GM21526 (cell line): ENCODE measurements at regions not wholly inside any gene's neighbourhood (a gene's known extent, or its start where the extent isn't known, plus 50 kb on each side); places are given as distances from the start of the nearest gene placed in this dataset.

Experiments used
- ATAC-seq: cut with Tn5 transposase; IDR thresholded peaks from one replicate; pipeline ENCODE4 v1.9.1; 2021; ENCODE audit warnings: moderate library complexity; ENCODE audit not compliant: unreplicated experiment, low FRiP score

DNA sequence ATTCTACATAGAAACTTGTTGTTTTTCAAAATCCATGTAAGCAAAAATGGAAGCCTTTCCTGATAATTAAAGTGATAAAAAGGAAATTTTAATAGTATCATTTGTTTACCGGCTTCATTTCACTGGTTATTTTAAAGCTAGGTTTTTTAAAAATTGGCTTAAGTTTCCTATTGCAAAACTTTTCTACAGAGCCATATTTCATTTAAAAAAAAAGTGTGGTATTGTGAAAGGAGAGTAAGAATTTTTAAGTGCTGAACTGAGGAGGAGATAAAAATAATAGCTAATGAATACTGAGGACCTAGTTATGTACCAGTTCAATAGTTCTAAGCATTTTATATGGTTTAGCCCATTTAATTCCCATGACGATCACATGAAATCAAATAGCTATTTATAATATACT is 172.2 kb upstream of the COL1A2 start:
- no peak for ATAC-seq

DNA sequence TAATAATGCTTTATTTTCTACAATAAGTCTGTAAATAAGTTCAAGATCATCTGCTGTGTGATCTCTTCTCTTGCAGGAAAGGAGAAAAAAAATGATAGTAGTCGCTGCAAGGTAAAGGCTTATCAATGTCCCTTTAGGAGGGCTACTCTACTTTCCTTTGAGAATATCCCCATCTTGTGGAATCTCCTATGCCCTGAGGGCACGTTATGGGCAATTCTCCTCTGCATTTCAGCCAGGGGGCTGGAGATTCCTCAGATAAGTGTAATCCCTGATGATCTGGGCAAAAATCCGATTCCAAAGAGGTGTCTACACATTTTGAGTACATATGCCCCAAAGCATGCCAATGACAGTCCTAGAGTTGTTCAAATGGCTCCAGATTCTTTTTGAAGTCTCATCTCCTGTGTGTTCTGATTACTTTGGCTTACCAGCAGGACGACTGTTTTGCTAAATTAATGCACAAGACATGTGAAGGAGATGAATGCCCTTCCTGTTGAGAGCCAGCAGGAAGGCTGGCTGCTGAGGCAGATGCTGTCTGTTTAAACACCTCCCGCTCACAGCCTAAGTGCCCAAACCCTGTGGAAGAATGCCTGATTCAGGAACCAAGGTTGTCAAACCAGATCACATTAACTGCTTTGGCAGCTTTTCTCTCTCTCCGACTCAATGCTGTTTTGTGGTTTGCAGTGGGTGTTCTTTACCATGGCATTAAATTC is 171.2 kb upstream of the COL1A2 start:
- ATAC-seq: no peak

DNA sequence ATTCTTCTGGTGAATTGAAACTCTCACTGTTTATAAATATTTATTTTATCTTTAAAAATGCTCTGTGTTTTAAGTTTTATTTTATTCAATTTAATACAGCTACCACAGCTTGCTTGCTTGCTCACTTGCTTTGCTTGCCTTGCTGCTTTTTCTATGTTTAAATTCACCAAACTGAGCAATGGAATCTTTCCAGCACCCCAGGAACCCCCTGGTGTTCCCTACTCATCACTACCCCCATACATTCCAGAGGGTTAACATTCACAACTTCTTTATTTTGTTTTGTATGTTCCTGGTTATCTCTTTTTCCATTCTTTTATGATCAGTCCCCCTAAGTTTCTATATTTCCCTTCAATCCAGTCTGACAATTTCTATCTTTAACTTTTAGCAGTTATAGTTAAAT is 166.5 kb upstream of the COL1A2 start:
- no peak for ATAC-seq

DNA sequence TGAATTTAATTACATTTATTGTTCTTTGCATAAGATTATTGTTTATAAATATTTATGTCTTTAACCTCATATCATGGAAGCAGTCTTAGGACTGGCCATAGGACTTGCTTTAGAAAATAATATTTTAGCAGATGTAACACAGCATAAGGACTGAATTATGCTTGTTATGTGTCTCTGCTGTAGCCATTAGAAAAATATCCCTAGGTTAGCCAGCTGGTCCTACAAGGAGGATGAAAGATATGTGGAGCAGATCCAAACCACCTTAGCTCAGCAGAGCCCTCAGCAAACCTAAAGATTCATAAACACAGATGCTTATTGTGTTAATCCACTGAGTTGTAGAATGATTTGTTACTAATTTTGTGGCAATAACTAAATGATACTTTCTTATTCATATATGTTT is 166.0 kb upstream of the COL1A2 start:
- ATAC-seq: no peak

DNA sequence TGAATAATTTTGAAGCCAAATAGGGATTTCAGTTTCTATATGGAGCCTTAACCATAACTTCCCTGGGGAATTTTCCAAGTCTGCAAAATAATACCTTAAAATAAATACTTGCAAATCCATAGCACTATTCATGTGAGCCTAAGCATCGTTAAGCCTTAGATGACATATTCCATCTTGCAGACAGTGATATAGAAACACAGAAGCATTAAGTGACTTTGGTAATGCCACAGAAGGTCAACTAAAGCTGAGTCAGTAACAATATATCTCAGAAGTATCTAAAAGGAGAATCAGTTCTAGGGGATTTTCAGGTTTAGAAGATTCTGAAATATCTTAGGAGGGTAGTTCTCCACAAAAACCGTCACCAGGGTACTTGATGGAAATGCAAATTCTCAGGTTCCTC is 163.4 kb upstream of the COL1A2 start:
- no peak for ATAC-seq

DNA sequence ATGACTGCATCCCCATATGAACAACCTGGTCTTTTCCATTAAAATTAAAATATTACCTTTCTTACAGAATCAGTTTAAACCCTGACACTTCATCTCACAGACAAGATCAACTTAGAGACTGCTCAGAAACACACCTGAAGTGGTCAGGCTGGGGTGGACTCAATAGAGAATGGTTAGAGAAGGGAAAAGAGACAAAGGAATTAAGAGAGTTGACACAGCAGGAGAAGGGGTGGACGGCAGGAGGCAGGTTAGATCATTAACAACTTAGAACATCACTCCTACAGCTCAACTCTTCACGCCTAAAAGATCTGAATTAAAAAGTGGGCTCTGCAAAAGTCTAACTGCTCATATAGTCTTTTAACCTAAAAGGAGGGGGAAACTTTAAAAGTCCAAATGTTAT is 157.7 kb upstream of the COL1A2 start:
- ATAC-seq: no peak

DNA sequence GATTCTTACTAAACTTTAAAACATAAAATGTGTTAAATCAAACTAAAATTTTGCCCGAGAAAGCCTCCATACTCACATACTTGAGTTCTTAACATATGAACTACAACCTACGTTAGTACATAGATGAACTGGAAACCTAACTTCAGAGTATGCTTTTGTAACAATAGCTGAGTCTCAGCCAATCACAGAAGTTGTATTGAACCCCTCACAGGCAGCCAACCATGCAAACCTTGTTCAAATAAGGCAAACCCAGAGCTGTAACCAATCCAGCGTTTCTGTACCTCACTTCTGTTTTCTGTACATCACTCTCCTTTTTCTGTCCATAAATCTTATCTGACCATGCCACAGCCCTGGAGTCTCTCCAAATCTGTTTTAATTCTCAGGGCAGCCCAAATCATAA is 157.3 kb upstream of the COL1A2 start:
- no peak for ATAC-seq

DNA sequence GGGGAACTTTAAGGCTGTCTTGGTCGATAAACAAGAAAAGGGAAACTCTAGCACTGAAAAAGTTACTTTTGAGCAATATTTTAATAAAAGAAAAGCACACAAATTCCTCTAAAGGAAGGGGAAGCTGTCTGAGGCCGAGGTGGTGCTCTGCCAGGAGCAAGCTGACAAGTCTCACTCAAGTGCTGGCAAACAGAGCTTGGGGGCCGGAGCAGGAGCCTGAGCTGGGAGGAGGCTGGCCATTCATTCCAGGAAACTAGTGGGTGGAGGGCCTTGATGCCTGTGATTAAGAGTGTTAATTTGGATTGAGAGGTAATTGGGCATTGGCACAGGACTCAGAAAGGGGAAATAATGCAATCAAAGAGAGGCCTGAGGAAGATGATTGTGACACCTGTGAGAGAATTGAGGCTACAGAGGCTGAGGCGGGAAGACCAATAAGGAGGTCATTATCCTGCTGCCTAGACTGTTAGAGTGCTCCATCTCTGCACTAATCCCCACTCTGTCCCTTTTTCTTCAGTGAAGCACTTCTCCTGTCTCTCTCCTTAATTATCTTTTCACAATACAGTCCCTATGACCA is 154.9 kb upstream of the COL1A2 start:
- ATAC-seq: no peak

DNA sequence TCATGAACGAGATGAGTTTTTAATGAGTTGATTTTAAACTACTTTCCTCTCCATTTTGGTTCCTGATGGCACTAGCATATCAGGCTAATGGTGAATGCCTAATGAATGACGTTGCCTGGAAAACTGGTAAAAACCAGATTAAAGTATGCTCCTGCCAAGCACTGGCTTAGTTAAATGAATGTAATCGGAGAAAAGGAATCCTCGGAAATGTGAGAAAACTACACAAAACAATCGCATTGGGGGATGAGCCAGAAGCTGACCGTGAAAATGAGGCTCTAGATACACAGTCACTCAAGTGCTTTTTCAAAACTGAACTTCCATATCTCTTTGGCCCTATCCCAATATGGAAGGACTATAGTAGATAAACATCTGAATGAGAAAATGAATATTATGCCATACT is 153.8 kb upstream of the COL1A2 start:
- no peak for ATAC-seq

DNA sequence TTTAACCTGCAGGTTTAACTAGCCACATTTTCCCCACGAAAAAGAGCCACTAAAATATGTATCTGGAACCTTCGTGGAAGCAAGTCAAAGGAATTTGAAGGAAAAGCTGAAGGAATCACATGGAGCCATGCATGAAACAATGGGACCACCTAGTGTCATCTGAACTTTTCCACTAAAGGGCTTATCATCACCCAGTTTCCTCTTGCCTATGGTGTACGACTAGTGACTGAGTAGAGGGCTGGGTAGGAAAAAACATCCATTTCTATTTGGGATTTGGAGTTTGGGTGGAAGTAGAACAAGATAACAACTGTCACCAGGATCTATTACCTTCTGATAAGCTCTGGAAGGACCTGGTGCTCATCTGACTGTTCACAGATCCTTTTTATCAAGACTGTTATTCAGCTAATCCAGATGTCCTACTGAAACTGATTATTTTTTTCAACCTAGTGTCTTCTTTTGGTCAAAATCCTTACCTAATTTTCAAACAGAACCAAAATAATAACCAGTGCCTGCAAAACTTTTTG is 153.2 kb upstream of the COL1A2 start:
- ATAC-seq: no peak

DNA sequence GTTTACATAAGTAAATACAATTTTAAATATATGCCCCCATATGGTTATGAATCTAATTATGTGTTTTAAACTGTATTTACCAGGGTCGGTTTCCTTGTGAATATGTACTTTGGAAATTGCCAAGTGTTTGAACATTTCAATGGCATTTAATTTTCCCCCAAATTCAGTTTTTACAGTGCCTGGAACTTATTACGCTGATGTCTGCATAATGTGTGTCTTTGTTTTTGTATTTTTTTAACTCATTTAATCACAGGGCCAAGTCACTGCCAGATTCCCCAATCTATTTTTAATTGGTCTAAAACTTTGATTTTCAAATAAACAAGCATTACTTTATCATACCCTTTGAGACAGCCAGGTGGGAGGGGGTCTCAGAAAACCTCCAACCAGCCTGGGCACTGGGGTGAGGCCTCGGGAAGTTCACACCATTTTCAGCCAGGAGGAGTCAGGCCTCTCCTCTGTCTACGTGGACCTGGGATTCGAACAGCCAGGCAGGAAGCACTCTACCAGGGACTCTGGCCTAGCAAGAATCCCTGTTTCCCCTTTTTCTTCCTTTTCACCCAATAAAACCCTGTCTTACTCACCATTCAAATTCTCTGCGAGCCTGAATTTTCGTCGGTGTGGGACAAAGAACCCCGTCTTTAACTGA is 151.5 kb upstream of the COL1A2 start:
- ATAC-seq: no peak

DNA sequence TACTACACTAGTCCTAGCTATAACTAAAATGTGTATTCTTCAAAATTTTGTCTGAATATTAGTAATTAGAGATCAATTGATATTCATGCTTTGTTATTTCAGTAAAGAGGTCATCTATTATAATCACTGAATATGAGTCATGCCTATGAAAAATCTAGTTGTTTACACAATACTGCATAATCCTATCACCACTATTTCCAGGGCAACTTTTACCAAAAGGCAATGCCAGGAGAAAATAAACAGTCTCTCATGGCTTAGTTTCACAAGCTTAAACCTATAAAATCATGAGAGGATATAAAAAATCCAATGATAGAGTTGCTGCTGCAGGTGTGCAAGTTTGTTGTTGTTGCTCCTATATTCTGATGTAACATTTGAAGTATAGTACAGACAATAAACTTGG is 149.9 kb upstream of the COL1A2 start:
- no peak for ATAC-seq

DNA sequence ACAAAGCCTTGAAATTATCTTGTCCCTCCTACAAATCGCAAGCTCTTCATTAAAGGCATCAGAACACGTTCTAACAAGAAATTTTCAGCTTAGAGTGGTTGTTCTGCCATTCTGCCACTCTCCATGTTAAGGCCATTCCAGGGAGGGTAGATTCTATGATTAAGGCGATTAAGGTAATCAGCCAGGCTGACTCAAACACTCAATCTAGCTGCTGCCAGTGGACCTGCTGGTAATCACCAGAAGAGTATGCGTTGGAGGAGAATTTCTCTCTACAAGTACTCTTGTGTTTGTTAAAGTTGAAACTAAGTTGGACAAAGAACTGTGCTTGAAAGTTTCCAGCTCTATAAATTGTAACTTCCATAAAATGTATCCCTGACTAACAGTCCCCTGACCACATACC is 149.2 kb upstream of the COL1A2 start:
- ATAC-seq: no peak

DNA sequence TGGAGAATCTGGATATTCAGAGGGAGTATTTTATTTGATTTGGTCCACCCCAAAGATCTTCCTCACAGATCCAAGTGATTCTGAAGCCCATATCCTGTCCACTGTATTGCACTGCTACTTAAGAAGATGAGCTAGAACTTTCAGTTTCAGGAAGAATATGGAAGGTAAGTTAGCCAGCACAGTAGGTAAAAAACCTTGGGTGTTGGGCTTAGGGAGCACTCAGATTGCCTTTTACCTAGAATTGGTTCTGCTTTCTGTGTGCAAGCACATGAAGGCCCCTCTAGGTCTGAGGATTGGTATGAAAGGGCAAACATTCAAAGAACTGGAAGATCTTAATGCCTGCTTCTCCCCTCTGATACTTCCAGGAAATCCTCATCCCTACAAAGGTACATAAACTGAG is 146.7 kb upstream of the COL1A2 start:
- ATAC-seq: no peak

DNA sequence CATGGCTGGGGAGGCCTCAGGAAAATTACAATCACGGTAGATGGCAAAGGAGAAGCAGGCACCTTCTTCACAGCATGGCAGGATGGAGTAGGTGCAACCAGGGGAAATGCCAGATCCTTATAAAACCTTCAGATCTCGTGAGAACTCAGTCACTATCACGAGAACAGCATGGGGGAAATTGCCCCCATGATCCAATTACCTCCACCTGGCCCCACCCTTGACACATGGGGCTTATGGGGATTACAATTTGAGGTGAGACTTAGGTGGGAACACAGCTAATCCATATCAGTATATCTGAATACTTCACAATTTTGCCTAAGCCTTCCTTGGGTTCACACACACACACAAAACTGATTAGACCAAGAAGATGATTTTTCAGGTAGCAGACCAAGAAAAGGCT is 145.1 kb upstream of the COL1A2 start:
- ATAC-seq: no peak

DNA sequence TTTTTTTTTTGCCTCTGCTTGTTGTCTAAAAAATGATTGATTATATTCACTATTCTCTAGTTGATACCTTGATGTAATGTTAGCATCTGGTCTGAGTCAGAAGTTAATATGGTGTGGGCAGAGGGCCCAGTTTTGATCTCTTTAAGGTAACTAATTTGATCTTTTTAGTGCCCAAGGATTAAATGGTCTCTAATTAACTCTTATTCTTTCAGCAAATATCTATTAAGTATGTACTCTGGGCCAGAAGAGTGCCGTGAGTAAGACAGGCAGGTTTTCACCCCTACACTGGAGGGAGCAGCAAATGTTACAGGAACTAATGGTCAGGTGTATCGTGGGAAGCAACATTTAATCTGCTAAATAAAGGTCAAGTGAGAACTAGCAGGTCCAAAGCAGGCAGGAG is 144.6 kb upstream of the COL1A2 start:
- no peak for ATAC-seq

DNA sequence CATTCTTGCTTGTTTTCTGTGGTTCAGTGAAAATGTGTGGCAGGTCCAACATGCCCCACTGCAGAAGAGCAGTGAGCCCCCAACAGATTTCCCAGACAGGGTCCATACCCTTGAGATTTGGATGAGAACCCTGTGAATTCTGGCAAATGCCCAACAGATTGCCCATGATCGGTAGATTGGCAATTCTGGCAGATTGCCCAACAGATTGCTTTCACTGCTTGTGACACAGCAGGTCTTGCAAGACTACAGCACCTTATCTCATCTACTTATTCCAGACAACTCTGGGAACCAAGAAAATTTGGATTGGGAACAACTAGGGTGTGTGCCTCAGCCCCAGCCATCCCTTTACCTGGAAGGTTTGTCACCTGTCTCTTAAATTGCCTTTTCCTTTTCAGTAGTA is 143.7 kb upstream of the COL1A2 start:
- ATAC-seq: no peak

DNA sequence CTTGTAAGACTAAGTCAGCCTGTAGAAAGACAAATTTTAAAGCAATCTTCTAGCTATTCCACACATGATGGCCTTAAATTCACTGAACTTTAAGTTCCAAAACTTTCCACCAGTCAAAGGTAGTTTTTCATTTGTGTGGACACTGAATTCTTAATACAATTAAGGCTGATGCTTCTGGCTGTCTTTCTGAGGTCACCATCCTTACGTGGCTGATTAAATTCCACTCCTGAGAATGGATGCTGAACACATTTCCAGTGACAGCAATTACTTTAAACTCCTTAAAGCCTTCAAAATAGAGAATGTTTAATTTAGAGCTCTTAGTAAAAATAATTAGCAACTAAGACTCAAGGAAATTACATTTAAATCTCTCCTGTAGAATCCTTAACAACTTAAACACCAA is 142.6 kb upstream of the COL1A2 start:
- no peak for ATAC-seq

DNA sequence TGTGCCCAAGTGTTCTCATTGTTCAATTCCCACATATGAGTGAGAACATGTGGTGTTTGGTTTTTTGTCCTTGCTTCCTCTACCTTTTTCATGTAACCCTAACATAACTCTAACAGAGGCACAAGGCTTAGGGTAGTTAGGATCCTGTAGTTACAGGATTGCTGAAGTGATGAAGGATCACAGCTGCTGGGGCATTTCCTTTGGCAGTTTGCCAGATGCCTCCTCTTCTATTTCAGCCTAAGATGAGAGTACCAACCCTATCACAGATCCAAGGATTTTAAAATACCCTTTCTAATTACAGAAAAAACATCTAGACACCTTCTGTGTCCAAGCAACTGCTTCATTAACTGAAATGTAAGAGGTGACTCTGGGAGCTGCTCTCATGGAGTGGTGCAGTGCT is 141.7 kb upstream of the COL1A2 start:
- no peak for ATAC-seq

DNA sequence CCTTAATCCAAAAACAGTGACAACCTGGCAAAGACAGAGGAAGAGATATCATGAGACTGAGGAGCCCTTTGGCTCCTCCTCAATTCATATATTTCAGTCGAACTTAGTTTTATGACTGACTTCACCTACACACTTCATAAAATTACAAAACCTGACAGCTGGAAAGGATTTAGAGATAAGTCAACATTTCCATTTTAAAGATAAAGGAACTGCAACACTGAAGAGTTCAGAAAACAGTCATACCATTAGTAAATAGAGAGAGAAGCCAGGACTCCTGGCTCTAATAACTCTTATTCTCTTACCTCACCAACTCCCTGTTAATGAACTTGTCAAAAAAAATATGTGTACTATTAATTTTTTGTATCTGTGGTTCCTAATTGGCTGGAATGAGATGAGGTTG is 141.0 kb upstream of the COL1A2 start:
- ATAC-seq: no peak

DNA sequence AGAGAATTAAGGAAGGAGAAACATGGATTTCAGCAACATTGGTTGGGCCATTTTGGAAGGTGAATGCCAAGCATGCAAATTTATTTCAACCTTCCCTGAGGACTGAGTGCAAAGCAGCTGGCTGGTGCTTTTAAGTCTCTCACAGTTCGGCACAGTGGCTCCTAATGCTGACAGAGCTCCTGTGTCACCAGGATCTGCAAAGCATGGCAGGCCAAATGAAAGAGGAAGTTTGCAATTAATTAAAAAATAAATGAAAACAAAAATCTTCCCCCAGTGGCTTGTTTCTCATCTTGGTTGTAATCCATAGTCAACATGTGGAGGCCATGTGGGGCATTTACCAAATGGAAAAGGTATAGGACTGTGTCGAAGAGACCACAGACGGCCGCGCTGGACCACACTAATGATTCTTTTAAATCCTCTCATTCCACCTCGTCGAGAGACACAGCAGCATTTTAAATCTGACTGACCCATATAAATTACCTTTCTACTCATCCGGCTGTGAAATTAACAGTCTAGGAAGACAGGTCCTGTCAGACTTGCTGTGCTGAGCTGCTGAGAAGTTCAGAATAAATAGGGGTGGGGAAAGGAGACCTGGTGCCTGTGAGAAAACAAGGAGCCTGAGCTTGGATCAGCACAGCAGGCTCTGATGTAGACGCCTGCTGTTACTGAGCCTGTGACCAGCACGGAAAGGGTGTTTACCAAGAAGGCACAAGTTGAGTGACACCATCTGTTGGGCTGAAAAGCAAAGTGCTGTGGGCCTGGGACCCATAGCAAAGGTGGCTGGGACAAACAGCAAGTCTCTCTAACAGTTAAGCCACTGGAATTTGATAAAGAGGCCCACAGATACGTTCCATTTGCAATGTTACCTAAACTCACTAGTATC is 136.0 kb upstream of the COL1A2 start:
- ATAC-seq: no peak
